ENCODE measurements at regions not wholly inside any gene's neighbourhood (a gene's known extent, or its start where the extent isn't known, plus 50 kb on each side); places are given as distances from the start of the nearest gene placed in this dataset.

- H3K27ac ChIP-seq, result no peak overlapping the region
- no peaks in the 10 kb centered on the region for H3K36me3 ChIP-seq (replicated peaks in 1 of 2; ENCODE audit: insufficient read depth in 1 of 2, low read depth in 2 of 2)
- intact Hi-C loops (cut with DNase I), result no loop called here
- DNase-seq, result no peak
- no peak overlapping the region for H3K4me3 ChIP-seq
- 58 to 65% methylated on average over 3 of the region's 3 CpGs for WGBS, 2 donors
- ATAC-seq, result no peak
- no peaks in the 10 kb centered on the region for H3K4me1 ChIP-seq
- no peaks in the 10 kb centered on the region for H3K27me3 ChIP-seq
- H3K9me3 ChIP-seq, result no peaks in the 10 kb centered on the region
- no peak for TF ChIP-seq CTCF (IDR thresholded peaks at IDR 0.05)
- TF ChIP-seq POLR2A (IDR thresholded peaks at IDR 0.05), result no peak
Measured at GRCh38 chr15:98195796-98196195, 235.3 kb downstream of the ARRDC4 start.

GRCh38 chr15:98196371-98196770 lies 235.9 kb downstream of the ARRDC4 start:
- no peaks in the 10 kb centered on the region for H3K36me3 ChIP-seq (replicated peaks in 1 of 2; ENCODE audit: insufficient read depth in 1 of 2, low read depth in 2 of 2)

GRCh38 chr15:98202256-98202655 lies 241.8 kb downstream of the ARRDC4 start:
- TF ChIP-seq POLR2A (IDR thresholded peaks at IDR 0.05) (no peak), CTCF (IDR thresholded peaks at IDR 0.05) (no peak)
- Histone ChIP-seq H3K27ac (no peak overlapping the region), H3K4me1 (no peaks in the 10 kb centered on the region), H3K36me3 (replicated peaks in 1 of 2; ENCODE audit: insufficient read depth in 1 of 2, low read depth in 2 of 2) (no peaks in the 10 kb centered on the region), H3K4me3 (no peak overlapping the region), H3K27me3 (no peaks in the 10 kb centered on the region), H3K9me3 (no peaks in the 10 kb centered on the region)
- intact Hi-C loops (cut with DNase I), result no loop called here
- DNase-seq, result no peak
- no peak for ATAC-seq
- WGBS, 2 donors, result 47 to 51% methylated on average over 5 of the region's 5 CpGs

More at GRCh38 chr15:98196371-98196770, 235.9 kb downstream of the ARRDC4 start:
- no peak overlapping the region for H3K27ac ChIP-seq
- H3K9me3 ChIP-seq, result no peaks in the 10 kb centered on the region
- no peaks in the 10 kb centered on the region for H3K4me1 ChIP-seq
- no peaks in the 10 kb centered on the region for H3K27me3 ChIP-seq
- no peak for ATAC-seq
- WGBS, 2 donors, result 52 to 56% methylated on average over 6 of the region's 6 CpGs
- H3K4me3 ChIP-seq, result no peak overlapping the region
- TF ChIP-seq CTCF (IDR thresholded peaks at IDR 0.05), result no peak
- TF ChIP-seq POLR2A (IDR thresholded peaks at IDR 0.05), result no peak
- no peak for DNase-seq
- intact Hi-C loops (cut with DNase I), result no loop called here

- ATAC-seq, result no peak
- H3K36me3 ChIP-seq (replicated peaks in 1 of 2; ENCODE audit: insufficient read depth in 1 of 2, low read depth in 2 of 2), result no peaks in the 10 kb centered on the region
- no peak overlapping the region for H3K27ac ChIP-seq
- DNase-seq, result no peak
- H3K4me3 ChIP-seq, result no peak overlapping the region
- no peaks in the 10 kb centered on the region for H3K9me3 ChIP-seq
- intact Hi-C loops (cut with DNase I), result no loop called here
- H3K4me1 ChIP-seq, result no peaks in the 10 kb centered on the region
- WGBS, 2 donors, result 80 to 81% methylated on average over 6 of the region's 6 CpGs
- TF ChIP-seq CTCF (IDR thresholded peaks at IDR 0.05) (no peak), POLR2A (IDR thresholded peaks at IDR 0.05) (no peak)
- H3K27me3 ChIP-seq, result no peaks in the 10 kb centered on the region
Measured at GRCh38 chr15:98203872-98204660, 243.6 kb downstream of the ARRDC4 start.

GRCh38 chr15:98207928-98208327 lies 247.4 kb downstream of the ARRDC4 start:
- intact Hi-C loops (cut with DNase I), result no loop called here
- Histone ChIP-seq H3K36me3 (replicated peaks in 1 of 2; ENCODE audit: insufficient read depth in 1 of 2, low read depth in 2 of 2) (no peaks in the 10 kb centered on the region), H3K27ac (no peak overlapping the region), H3K4me3 (no peak overlapping the region), H3K27me3 (no peaks in the 10 kb centered on the region), H3K9me3 (no peaks in the 10 kb centered on the region), H3K4me1 (no peaks in the 10 kb centered on the region)
- DNase-seq (no peak), ATAC-seq (no peak)
- 63 to 67% methylated on average over 4 of the region's 4 CpGs for WGBS, 2 donors
- TF ChIP-seq POLR2A (IDR thresholded peaks at IDR 0.05) (no peak), CTCF (IDR thresholded peaks at IDR 0.05) (no peak)
